ENCODE measurements at regions not wholly inside any gene's neighbourhood (a gene's known extent, or its start where the extent isn't known, plus 50 kb on each side); places are given as distances from the start of the nearest gene placed in this dataset.

DNA sequence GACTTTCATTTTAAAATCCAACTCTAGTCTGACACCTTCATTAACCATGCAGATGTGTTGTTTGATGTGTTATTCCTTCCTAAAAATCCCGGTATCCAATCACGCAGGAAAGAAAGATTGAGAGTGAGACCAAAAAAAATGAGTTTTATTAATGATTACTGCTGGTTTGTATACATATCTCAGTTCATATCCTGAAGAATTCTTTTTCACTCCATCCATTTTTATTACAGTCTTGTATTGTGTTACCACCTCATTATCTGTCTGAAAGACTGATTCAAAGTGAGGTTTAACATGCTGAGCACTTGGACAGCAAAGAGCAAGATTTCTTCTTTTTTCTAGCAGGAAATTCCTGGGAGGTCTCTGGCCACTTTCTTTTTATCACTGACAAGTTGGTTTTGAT lies 268.3 kb downstream of the CDH11 start:
- no peak for DNase-seq (ENCODE audit: low read depth in 1 of 2, low spot score in 1 of 2)
- no peak overlapping the region for H3K4me3 ChIP-seq (replicated peaks; ENCODE audit: insufficient read depth, low read length)
- TF ChIP-seq, protein P1, sequence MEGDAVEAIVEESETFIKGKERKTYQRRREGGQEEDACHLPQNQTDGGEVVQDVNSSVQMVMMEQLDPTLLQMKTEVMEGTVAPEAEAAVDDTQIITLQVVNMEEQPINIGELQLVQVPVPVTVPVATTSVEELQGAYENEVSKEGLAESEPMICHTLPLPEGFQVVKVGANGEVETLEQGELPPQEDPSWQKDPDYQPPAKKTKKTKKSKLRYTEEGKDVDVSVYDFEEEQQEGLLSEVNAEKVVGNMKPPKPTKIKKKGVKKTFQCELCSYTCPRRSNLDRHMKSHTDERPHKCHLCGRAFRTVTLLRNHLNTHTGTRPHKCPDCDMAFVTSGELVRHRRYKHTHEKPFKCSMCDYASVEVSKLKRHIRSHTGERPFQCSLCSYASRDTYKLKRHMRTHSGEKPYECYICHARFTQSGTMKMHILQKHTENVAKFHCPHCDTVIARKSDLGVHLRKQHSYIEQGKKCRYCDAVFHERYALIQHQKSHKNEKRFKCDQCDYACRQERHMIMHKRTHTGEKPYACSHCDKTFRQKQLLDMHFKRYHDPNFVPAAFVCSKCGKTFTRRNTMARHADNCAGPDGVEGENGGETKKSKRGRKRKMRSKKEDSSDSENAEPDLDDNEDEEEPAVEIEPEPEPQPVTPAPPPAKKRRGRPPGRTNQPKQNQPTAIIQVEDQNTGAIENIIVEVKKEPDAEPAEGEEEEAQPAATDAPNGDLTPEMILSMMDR (IDR thresholded peaks at IDR 0.05; ENCODE audit: insufficient read depth, low read length), result no peak
- TF ChIP-seq SPI1 (IDR thresholded peaks at IDR 0.05; ENCODE audit: borderline replicate concordance, low read depth) (no peak), GABPA (IDR thresholded peaks at IDR 0.05; ENCODE audit: low read depth) (no peak), POLR2AphosphoS5 (IDR thresholded peaks at IDR 0.05; ENCODE audit: low read depth) (no peak)
- TF ChIP-seq, protein P2, sequence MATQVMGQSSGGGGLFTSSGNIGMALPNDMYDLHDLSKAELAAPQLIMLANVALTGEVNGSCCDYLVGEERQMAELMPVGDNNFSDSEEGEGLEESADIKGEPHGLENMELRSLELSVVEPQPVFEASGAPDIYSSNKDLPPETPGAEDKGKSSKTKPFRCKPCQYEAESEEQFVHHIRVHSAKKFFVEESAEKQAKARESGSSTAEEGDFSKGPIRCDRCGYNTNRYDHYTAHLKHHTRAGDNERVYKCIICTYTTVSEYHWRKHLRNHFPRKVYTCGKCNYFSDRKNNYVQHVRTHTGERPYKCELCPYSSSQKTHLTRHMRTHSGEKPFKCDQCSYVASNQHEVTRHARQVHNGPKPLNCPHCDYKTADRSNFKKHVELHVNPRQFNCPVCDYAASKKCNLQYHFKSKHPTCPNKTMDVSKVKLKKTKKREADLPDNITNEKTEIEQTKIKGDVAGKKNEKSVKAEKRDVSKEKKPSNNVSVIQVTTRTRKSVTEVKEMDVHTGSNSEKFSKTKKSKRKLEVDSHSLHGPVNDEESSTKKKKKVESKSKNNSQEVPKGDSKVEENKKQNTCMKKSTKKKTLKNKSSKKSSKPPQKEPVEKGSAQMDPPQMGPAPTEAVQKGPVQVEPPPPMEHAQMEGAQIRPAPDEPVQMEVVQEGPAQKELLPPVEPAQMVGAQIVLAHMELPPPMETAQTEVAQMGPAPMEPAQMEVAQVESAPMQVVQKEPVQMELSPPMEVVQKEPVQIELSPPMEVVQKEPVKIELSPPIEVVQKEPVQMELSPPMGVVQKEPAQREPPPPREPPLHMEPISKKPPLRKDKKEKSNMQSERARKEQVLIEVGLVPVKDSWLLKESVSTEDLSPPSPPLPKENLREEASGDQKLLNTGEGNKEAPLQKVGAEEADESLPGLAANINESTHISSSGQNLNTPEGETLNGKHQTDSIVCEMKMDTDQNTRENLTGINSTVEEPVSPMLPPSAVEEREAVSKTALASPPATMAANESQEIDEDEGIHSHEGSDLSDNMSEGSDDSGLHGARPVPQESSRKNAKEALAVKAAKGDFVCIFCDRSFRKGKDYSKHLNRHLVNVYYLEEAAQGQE (IDR thresholded peaks at IDR 0.05; ENCODE audit: insufficient replicate concordance, low read depth), result no peak
- H3K27ac ChIP-seq (replicated peaks), result no peak overlapping the region
- H3K27me3 ChIP-seq (ENCODE audit: insufficient read depth, poor library complexity, severe bottlenecking), result no peaks in the 10 kb centered on the region

DNA sequence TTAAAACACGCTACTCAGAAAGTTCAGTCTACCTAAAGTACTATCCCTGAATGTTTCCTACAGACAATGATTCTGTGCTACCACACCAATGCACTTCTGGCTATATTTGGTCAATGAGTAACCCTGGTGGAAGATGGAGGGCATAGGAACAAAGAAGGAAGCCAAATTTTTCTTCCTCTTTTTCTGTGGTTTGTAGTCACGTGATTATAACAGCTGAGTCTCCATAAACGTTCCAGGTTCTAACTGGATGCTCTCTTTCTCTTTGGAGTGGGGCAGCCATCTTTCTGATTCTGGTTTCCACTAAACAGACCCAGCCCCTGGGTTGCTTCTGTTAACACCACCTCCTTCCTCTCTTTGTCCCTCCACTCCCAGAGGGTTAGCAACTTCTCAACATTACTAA lies 274.9 kb downstream of the CDH11 start:
- no peak overlapping the region for H3K27ac ChIP-seq (replicated peaks)
- DNase-seq (ENCODE audit: low read depth in 1 of 2, low spot score in 1 of 2), result no peak
- TF ChIP-seq SPI1 (IDR thresholded peaks at IDR 0.05; ENCODE audit: borderline replicate concordance, low read depth), result no peak
- TF ChIP-seq POLR2AphosphoS5 (IDR thresholded peaks at IDR 0.05; ENCODE audit: low read depth), result no peak
- no peak for TF ChIP-seq GABPA (IDR thresholded peaks at IDR 0.05; ENCODE audit: low read depth)
- TF ChIP-seq, protein P1 (IDR thresholded peaks at IDR 0.05; ENCODE audit: insufficient read depth, low read length), result no peak
- TF ChIP-seq, protein P2 (IDR thresholded peaks at IDR 0.05; ENCODE audit: insufficient replicate concordance, low read depth), result no peak

DNA sequence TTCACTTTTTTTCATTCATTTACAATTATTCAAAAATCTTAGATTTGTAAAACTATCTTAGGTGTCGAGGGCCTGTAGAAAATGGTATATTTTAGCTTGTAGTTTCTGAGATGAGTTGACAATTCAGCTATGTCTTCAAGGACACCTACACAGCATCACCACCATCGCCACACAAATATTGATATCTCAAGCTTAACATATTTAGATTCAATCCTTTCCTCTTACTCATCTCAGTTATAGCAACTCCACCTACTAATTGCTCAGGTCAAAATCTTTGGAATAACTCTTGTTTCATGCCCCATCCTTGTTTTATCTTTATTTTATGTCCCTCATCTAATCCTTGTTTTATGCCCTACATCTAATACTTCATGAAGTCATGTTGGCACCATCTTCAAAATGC lies 276.8 kb downstream of the CDH11 start:
- no peak for DNase-seq (ENCODE audit: low read depth in 1 of 2, low spot score in 1 of 2)
- TF ChIP-seq SPI1 (IDR thresholded peaks at IDR 0.05; ENCODE audit: borderline replicate concordance, low read depth), result no peak
- TF ChIP-seq, protein P1 (IDR thresholded peaks at IDR 0.05; ENCODE audit: insufficient read depth, low read length), result no peak
- TF ChIP-seq GABPA (IDR thresholded peaks at IDR 0.05; ENCODE audit: low read depth), result no peak
- no peak for TF ChIP-seq POLR2AphosphoS5 (IDR thresholded peaks at IDR 0.05; ENCODE audit: low read depth)
- TF ChIP-seq, protein P2 (IDR thresholded peaks at IDR 0.05; ENCODE audit: insufficient replicate concordance, low read depth), result no peak
- Histone ChIP-seq H3K27me3 (ENCODE audit: insufficient read depth, poor library complexity, severe bottlenecking) (no peaks in the 10 kb centered on the region), H3K27ac (replicated peaks) (no peak overlapping the region), H3K4me3 (replicated peaks; ENCODE audit: insufficient read depth, low read length) (no peak overlapping the region)

More for the DNA sequence above, 274.9 kb downstream of the CDH11 start:
- Histone ChIP-seq H3K4me3 (replicated peaks; ENCODE audit: insufficient read depth, low read length) (no peak overlapping the region), H3K27me3 (ENCODE audit: insufficient read depth, poor library complexity, severe bottlenecking) (no peaks in the 10 kb centered on the region)

Data from HL-60 (cell line).